NT2/D1 (cell line): ENCODE measurements at regions not wholly inside any gene's neighbourhood (a gene's known extent, or its start where the extent isn't known, plus 50 kb on each side); places are given as distances from the start of the nearest gene placed in this dataset.

Source experiments
- DNase-seq: peaks from one replicate; pipeline ENCODE4 v3.0.0-alpha.2; 2011; ENCODE audit warnings: low read depth, low spot score
- H3K27me3 ChIP-seq: 2 replicates; pipeline ENCODE4 v1.6.0; 2011; ENCODE audit warnings: mild to moderate bottlenecking; ENCODE audit not compliant: insufficient read length, insufficient read depth
- H3K36me3 ChIP-seq: 2 replicates; pipeline ENCODE4 v1.6.1; 2011; ENCODE audit warnings: mild to moderate bottlenecking, low read length, mixed read lengths; ENCODE audit not compliant: insufficient read depth, insufficient read length
- H3K4me1 ChIP-seq: 2 replicates; pipeline ENCODE4 v1.5.1; 2011; ENCODE audit not compliant: insufficient read depth, insufficient read length
- H3K4me3 ChIP-seq: 2 replicates; pipeline ENCODE4 v1.5.1; 2011; ENCODE audit warnings: low read depth; ENCODE audit not compliant: insufficient read length
- H3K9ac ChIP-seq: 2 replicates; pipeline ENCODE4 v1.6.0; 2011; ENCODE audit warnings: low read depth; ENCODE audit not compliant: insufficient read length
- H3K9me3 ChIP-seq: 2 replicates; pipeline ENCODE4 v1.5.1; 2011; ENCODE audit warnings: mild to moderate bottlenecking, low read length; ENCODE audit not compliant: insufficient read depth
- SUZ12 ChIP-seq: IDR thresholded peaks from 2 replicates; pipeline ENCODE4 v1.6.1; 2011; ENCODE audit not compliant: insufficient read length, insufficient read depth; ENCODE audit errors: extremely low read depth
- YY1 ChIP-seq: IDR thresholded peaks from 2 replicates; pipeline ENCODE4 v1.6.1; 2011; ENCODE audit not compliant: insufficient read length, insufficient read depth
- ZNF274 ChIP-seq: IDR thresholded peaks from 2 replicates; pipeline ENCODE4 v1.6.1; 2011; ENCODE audit warnings: mild to moderate bottlenecking, low read depth, low read length

DNA sequence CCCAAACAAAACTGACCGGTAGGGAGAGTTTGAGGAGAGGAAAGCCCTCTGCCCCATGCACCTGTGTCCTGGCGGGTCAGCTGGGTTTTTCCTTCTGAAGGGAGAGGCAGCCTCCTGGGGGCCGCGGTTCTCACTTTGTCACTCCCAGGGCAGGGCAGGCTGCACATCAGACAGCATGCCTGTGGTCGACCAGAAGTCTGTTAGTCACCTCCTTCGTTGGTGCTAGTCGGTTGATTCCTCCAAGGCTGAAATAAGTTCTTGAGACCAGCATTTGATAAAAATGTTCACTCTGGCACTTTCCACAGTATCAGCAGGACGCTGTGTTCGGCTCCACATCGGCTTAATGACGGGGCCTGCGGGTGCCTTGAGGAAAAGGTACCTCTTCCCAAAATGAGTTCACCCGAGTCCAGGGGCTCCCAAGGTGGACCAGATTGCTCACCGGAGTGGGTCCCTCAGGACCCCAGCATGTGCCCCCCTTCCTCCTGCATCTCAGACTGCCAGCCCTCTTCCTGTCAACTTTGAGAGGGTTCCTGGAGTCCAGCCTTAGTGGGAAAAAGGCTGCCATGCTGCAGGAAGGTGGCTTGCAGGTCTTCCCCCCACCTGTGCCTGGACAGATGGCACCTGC lies 373.7 kb upstream of the B3GAT1 start:
- no peak for TF ChIP-seq SUZ12
- no peak for TF ChIP-seq ZNF274
- no peak for TF ChIP-seq YY1
- no peaks in the 10 kb centered on the region for H3K36me3 ChIP-seq
- H3K4me3 ChIP-seq = no peak overlapping the region
- no peaks in the 10 kb centered on the region for H3K27me3 ChIP-seq
- no peaks in the 10 kb centered on the region for H3K4me1 ChIP-seq
- DNase-seq = no peak
- no peaks in the 10 kb centered on the region for H3K9me3 ChIP-seq
- no peak overlapping the region for H3K9ac ChIP-seq

GRCh38 chr11:134785059-134785458 lies 373.0 kb upstream of the B3GAT1 start:
- no peak for DNase-seq
- Histone ChIP-seq H3K4me1 (no peaks in the 10 kb centered on the region), H3K27me3 (no peaks in the 10 kb centered on the region), H3K9ac (no peak overlapping the region), H3K4me3 (no peak overlapping the region), H3K9me3 (no peaks in the 10 kb centered on the region), H3K36me3 (no peaks in the 10 kb centered on the region)
- TF ChIP-seq ZNF274 (no peak), YY1 (no peak), SUZ12 (no peak)

- Histone ChIP-seq H3K4me3 (no peak overlapping the region), H3K4me1 (no peaks in the 10 kb centered on the region), H3K9me3 (no peaks in the 10 kb centered on the region), H3K27me3 (no peaks in the 10 kb centered on the region), H3K36me3 (no peaks in the 10 kb centered on the region), H3K9ac (no peak overlapping the region)
- no peak for DNase-seq
- TF ChIP-seq SUZ12 (no peak), YY1 (no peak), ZNF274 (no peak)
Measured at GRCh38 chr11:134784568-134784967, 372.5 kb upstream of the B3GAT1 start.

DNA sequence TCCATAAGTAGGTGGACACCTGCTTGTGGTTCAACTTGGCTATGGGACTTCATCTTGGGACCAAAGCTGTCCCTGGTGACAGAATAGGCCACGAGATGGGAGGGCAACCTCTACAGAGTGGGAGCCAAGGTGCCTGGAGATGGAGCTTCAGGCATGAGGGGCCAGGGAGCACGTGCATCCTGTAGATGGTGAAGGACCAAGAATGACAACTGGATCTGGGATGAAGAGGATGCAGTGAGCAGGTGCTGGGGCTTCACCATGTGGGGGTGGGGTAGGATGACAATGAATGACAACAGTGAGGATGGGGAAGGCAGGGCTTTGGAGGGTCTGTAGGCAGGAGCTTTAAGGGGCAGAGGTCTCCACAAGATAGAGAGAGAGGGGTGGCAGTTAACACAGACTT lies 372.0 kb upstream of the B3GAT1 start:
- no peaks in the 10 kb centered on the region for H3K4me1 ChIP-seq
- H3K9me3 ChIP-seq = no peaks in the 10 kb centered on the region
- no peaks in the 10 kb centered on the region for H3K27me3 ChIP-seq
- DNase-seq = no peak
- no peak overlapping the region for H3K4me3 ChIP-seq
- TF ChIP-seq YY1 (no peak), SUZ12 (no peak), ZNF274 (no peak)
- no peaks in the 10 kb centered on the region for H3K36me3 ChIP-seq
- no peak overlapping the region for H3K9ac ChIP-seq

DNA sequence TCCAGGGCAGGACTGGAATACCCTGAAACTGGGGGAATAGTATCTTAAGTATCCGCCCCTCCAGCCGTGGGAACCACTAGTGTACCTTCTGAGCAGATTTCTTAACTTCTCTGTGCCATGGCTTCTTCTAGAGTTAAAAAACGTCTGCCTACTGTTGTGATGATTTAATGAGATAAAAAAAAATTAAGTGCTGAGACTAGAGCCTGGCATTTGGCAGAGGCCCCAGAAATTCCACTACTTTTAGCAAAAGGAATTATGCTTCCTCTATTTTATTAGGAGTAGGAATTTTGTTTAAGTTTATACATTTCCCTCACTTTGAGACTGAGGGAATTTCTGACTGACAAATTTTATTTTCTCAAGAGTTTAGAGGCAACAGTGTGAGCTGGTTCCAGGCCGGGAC lies 371.2 kb upstream of the B3GAT1 start:
- Histone ChIP-seq H3K9ac (no peak overlapping the region), H3K4me3 (no peak overlapping the region), H3K36me3 (no peaks in the 10 kb centered on the region), H3K27me3 (no peaks in the 10 kb centered on the region), H3K9me3 (no peaks in the 10 kb centered on the region), H3K4me1 (no peaks in the 10 kb centered on the region)
- TF ChIP-seq SUZ12 = no peak
- no peak for TF ChIP-seq ZNF274
- DNase-seq = no peak

DNA sequence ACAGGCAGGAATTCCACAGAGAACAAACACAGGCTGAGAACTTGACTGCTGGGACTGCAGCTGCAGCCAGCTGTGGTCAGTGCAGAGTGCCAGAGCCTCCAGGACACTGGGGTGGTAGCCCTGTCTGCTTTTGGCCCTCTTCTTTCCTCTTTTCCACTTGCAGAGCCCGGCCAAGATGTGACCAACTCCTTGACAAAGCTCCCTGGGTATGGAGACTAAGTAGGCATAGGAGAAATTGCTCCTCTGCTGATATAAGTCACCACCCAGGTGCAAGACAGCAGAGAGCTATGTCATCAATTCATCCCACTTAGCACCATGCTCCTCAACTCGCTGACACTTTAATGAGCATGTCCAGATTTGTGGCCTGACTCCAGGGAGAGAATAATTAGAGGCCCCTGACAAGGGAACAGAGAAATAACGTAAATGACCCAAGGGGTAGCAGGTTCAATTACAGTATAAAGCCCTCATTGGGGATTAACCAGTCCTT lies 369.4 kb upstream of the B3GAT1 start:
- no peak overlapping the region for H3K9ac ChIP-seq
- no peaks in the 10 kb centered on the region for H3K9me3 ChIP-seq
- H3K4me3 ChIP-seq = no peak overlapping the region
- TF ChIP-seq ZNF274 (no peak), YY1 (no peak), SUZ12 (no peak)
- H3K4me1 ChIP-seq = no peaks in the 10 kb centered on the region
- H3K27me3 ChIP-seq = no peaks in the 10 kb centered on the region
- no peak for DNase-seq
- no peaks in the 10 kb centered on the region for H3K36me3 ChIP-seq

GRCh38 chr11:134780486-134781147 lies 368.6 kb upstream of the B3GAT1 start:
- Histone ChIP-seq H3K9ac (no peak overlapping the region), H3K36me3 (no peaks in the 10 kb centered on the region), H3K4me1 (no peaks in the 10 kb centered on the region), H3K9me3 (no peaks in the 10 kb centered on the region), H3K27me3 (no peaks in the 10 kb centered on the region), H3K4me3 (no peak overlapping the region)
- DNase-seq = no peak
- TF ChIP-seq SUZ12 = no peak
- TF ChIP-seq YY1 = no peak
- no peak for TF ChIP-seq ZNF274
